Activated CD4-positive, alpha-beta T cell treated with anti-CD3 and anti-CD28 coated beads for 48 hours (primary cell): ENCODE measurements at regions not wholly inside any gene's neighbourhood (a gene's known extent, or its start where the extent isn't known, plus 50 kb on each side); places are given as distances from the start of the nearest gene placed in this dataset.

Experiments used
- DNase-seq: peaks from one replicate; pipeline ENCODE4 v3.0.0-alpha.2; 2020

- no peak for DNase-seq
Measured at GRCh38 chr5:21694567-21694966, 1158.6 kb downstream of the CDH12 start.

- no peak for DNase-seq
Measured at GRCh38 chr5:21693591-21693990, 1159.6 kb downstream of the CDH12 start.

DNA sequence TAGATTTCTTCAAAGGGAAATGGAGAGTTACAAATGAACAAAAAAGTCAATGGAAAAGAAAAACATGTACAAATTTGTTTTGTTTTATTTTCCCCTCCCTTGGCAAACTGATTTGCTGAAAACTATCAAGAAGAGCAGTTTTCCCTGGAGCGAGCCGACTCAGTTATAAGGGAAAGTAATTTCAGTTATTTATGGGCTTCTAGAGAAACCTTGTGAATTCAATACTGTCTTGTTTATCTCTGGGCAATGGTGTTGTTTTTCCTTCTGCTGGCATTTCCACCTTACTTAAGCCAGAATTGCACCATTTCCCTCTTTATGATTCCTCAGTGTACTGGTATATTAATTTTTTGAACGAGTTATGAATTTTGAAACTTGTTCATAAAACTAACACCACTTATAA lies 1163.6 kb downstream of the CDH12 start:
- DNase-seq: no peak

DNA sequence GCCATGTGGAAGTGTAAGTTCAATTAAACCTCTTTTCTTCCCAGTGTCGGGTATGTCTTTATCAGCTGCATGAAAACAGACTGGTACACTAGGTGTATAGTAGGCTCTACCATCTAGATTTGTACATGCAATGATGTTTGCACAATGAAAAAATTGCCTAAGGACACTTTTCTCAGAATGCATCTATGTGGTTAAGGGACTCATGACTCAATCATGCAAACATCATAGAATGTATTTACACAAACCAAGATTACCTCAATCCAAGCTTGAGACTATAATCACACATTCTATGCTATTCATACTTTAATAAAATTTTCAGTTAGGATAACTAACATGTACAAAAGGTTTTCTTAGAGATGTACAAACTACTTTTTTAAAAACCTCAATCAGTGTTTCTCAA lies 1164.5 kb downstream of the CDH12 start:
- no peak for DNase-seq

DNA sequence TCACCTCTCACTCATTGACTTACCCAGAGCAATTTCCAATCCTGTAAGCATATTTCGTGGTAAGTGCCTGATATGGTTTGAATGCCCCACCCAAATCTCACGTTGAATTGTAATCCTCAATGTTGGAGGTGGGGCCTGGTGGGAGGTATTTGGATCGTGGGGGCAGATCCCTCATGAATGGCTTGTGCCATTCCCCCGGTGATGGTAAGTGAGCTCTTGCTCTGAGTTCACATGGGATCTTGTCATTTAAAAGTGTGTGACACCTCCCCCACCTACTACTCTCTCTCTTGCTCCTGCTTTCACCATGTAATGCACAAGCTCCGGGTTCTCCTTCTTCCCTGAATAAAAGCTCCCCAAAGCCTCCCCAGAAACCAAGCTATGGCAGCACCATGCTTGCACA lies 1165.5 kb downstream of the CDH12 start:
- no peak for DNase-seq

DNA sequence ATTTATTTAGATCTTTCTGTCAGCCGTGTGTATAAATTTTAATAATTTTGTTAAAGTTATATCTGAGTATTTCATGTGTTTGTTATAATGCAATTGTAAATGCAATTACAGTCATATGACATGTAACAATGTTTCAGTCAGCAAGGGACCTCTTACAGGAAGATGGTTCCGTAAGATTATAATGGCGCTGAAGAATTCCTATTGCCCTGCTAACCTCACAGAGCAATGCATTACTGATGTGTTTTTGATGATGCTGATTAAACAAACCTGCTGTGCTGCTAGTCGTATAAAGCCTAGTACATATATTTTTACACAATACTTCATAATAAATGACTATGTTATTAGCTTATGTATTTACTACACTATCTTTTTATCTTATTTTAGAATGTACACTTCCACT lies 1166.4 kb downstream of the CDH12 start:
- DNase-seq: no peak

DNA sequence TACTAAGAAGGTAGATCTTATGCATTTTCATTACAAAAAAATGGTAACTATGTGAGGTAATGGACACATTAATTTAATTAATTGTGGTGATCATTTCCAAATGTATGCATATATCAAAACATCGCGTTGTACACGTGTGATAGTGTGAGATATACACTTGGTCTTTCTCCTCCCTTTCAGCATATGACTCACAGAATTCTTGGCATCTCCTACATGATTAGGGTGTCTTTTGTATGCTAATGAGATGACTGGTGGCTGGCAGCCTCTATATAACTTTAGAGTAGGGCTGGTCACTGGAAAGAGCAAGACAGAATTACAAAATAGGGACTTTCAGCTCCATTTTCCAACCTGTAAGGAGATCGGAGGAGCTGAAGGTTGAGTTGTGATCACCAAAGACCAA lies 1167.6 kb downstream of the CDH12 start:
- DNase-seq: no peak

DNA sequence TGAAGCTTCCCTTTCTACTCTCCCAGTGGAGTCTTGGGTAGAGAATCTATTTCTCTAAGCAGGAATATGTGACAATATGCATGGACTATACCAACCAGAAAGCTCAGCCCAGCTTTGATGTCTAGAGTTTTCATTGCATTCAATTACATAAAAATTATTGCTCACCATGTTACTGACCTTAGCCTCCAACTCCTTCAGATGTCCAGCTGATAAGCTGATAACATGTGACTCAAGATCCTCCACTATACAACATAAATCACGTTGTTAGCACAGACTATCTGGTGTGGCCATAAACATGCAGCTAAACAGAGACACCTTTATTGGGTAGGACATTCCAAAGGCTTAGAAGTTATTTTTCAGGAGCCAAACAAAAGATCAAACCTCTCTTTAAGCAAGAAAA lies 1168.2 kb downstream of the CDH12 start:
- no peak for DNase-seq

GRCh38 chr5:21681911-21682310 lies 1171.2 kb downstream of the CDH12 start:
- no peak for DNase-seq

- no peak for DNase-seq
Measured at GRCh38 chr5:21680641-21681040, 1172.5 kb downstream of the CDH12 start.

DNA sequence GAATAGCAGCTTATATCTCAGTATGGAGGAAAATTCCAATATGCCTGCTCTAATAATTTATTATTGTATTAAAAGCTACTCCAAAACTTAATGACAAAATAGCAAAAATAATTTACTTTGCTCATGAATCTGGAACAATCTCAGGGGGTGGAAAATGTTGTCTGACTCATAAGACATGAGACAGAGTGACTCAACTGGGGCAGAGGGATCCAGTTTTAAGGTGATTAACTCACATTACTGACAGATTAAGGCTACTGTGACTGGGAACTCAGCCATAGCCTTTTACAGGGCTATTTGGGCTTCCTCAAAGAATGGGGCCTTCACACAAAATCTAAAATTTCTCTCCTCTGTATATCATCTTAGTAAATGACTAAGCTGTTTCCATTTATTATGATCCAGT lies 1172.9 kb downstream of the CDH12 start:
- DNase-seq: no peak

DNA sequence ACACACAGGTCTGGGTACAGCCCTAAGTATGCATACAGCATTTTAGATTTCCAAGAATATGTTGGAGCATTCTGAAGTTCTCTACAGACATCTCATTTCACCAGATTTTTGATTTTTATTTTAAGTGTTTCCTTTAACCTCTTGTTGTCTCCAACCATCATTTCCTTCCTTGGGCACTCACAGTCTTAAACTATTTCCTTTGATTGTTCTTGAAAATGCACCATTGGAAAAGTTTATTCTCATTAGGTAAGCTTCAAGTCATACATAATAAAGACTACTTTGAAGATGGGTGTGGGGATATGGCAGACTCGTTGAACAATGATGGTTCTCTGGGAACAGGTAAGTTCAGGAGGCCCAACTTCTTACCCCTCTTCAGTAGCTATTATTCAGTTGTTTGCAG lies 1174.6 kb downstream of the CDH12 start:
- DNase-seq: no peak

DNA sequence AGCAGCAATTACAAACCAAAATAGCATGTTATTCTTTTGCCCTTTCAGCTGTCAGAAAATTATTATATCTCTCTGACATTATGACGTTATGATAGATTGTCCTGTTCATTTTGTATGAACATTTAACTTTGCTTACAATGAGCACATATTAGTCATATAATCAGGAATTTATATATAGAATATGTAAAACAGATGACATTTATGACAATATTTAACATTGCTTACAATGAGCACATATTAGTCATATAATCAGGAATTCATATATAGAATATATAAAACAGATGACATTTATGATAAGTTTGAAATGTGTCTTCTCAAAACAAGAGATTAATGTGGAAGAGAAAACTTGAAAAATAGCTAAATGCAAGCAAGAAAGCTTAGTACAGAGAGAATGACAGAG lies 1180.2 kb downstream of the CDH12 start:
- no peak for DNase-seq

GRCh38 chr5:21672360-21672759 lies 1180.8 kb downstream of the CDH12 start:
- no peak for DNase-seq

DNA sequence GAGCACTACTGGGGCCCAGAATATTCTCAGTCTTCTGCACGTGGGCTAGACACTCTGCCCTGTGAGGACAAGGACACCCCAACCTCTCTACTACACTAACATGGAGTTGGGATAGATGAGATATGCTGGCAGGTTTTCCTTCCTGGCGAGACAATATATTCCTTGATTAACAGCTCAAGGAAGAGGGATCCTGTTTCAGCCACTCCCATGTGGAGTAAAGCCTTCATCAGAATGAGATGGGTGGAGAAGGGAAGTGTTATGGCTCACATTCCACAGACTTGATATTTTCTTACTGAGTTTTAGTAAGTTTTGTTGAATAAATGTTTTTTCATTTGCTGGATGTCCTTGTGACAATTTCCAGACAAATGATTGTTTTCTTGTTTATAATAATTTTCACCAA lies 1187.6 kb downstream of the CDH12 start:
- no peak for DNase-seq

GRCh38 chr5:21663082-21663481 lies 1190.1 kb downstream of the CDH12 start:
- peak; percentile 9 for DNase-seq

DNA sequence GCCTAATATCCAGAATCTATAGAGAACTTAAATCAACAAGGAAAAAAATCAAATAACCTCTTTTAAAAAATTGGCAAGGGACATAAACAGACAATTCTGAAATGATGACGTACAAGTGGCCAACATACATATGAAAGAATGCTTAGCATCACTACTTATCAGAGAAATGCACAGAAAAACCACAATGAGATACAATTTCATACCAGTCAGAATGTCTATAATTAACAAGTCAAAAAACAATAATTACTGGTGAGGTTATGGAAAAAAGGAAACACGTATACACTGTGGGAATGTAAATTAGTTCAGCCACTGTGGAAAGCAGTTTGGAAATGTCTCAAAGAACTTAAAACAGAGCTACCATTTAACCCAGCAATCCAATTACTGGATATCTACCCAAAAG lies 1192.0 kb downstream of the CDH12 start:
- DNase-seq: no peak

DNA sequence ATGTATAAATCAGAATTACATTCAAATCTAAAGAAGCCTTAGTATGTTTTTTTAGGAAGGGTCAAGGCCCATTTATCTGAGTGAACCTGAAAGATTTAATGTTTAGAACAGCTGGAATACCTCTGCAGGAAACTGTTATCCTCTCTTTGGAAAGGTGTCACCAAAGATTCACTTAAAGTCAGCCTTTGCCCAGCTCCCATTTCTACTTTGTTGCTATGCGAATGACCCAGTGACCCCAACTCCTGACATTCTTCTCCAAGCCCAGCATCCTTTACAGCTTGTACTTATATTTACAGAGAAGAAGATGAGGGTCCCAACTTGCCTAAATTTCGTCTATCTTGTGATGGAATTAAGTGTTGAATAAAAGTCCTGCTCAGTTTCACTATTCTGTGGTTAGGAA lies 1198.6 kb downstream of the CDH12 start:
- DNase-seq: no peak

- no peak for DNase-seq
Measured at GRCh38 chr5:21649969-21650368, 1203.2 kb downstream of the CDH12 start.

DNA sequence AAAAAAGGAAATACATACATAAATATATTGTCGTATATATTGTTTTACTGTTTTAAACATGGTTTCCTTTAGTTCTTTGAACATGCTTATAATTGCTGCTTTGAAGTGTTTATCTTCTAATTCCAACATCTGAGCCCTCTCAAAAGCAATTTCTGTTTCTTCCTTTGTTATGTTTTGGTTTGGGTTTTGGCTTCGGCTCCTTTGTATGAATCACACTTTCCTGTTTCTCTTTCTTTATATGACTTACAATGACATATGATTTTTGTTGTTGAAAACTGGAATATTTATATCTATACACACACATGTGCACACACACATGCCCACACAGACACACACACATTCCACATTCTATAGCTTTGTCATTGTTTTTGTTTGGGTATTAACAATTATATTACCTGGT lies 1206.7 kb downstream of the CDH12 start:
- no peak for DNase-seq

- DNase-seq: no peak
Measured at GRCh38 chr5:21644032-21644431, 1209.1 kb downstream of the CDH12 start.

- no peak for DNase-seq
Measured at GRCh38 chr5:21642312-21642711, 1210.8 kb downstream of the CDH12 start.

DNA sequence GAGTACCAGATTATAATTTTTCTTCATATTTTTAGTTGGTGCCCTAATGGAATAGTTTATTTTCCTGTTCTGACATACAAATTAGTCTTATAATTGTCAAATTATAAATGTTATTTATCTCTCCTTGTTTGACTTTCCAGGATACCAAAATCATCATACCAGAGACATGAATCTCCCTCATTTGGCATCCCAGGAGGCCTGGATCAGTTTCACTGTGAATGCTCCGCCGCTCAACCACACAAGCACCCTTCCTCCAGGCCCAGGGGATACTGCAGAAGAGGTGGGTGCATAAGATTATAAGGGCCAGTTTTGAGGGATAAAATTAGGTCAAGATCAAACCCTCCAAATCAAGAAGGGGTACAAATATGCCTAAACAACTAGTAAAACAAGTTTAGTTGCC lies 1229.3 kb downstream of the CDH12 start:
- DNase-seq: no peak

GRCh38 chr5:21615195-21615765 lies 1237.9 kb downstream of the CDH12 start:
- no peak for DNase-seq

DNA sequence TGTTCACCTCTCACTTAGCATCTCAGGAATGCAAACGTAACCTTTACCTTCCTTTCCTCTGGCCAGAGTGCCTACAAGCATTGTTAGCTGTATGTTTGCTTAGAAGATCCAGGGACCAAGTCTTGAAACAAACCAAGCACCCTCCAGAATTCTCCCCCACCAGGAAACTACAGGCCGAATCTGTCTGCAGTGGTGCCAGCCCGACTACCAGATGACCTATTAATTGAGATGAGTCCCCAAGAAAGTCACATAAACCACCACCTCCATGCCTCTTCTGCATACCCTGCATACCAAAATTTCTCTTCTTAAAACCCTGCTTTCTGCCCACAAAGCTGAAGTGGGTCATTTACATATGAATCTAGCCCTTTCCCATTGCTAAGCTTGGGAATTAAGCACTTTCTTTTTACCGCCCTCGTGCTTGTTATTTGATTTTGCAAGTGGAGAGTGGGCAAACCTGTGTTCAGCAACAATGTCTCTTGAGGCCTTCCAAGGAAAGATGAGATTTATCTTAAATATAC lies 1239.1 kb downstream of the CDH12 start:
- no peak for DNase-seq

DNA sequence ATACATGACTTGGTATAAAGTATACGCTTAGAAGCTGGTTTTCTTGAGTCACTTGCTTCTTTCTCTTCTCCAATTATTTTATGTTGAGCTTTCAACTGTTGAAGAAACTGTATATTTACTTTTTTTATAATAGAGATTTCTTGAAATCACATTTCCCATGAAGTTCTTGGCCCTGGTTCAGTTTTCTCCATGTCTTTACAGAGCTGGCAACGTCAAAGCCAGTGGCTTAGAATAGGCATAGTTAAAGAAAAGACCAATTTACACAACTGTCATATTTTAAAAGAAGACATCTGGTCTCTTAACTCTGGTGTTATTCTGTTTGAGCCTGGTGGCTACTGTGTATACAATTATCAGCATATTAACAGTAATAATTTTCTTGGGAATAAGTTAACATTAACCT lies 1249.3 kb downstream of the CDH12 start:
- DNase-seq: no peak
